H9 (cell line): ENCODE measurements at regions not wholly inside any gene's neighbourhood (a gene's known extent, or its start where the extent isn't known, plus 50 kb on each side); places are given as distances from the start of the nearest gene placed in this dataset.

Experiments used
- DNase-seq: peaks from one replicate; pipeline ENCODE4 v3.0.0-alpha.2; 2017
- H2AFZ ChIP-seq: one replicate; pipeline ENCODE4 v1.6.1; 2013; ENCODE audit warnings: mild to moderate bottlenecking, low read length, control low read depth, moderate library complexity
- H2AK5ac ChIP-seq: 2 replicates; pipeline ENCODE4 v1.6.1; 2013; ENCODE audit warnings: low read length, control low read depth, mixed read lengths; ENCODE audit not compliant: insufficient read length
- H2BK120ac ChIP-seq: one replicate; pipeline ENCODE4 v1.6.1; 2013; ENCODE audit warnings: low read depth, mild to moderate bottlenecking, low read length, control low read depth, inconsistent platforms; ENCODE audit not compliant: poor library complexity, severe bottlenecking
- H2BK12ac ChIP-seq: 2 replicates; pipeline ENCODE4 v1.6.1; 2013; ENCODE audit warnings: low read length, control low read depth, mixed read lengths, low read depth; ENCODE audit not compliant: insufficient read length
- H2BK15ac ChIP-seq: 2 replicates; pipeline ENCODE4 v1.6.1; 2013; ENCODE audit warnings: low read depth, low read length, control low read depth
- H2BK20ac ChIP-seq: one replicate; pipeline ENCODE4 v1.6.1; 2013; ENCODE audit warnings: low read depth, mild to moderate bottlenecking, low read length, control low read depth, inconsistent platforms; ENCODE audit not compliant: poor library complexity, severe bottlenecking
- H2BK5ac ChIP-seq: 2 replicates; pipeline ENCODE4 v1.6.1; 2013; ENCODE audit warnings: low read length, control low read depth, mixed read lengths; ENCODE audit not compliant: insufficient read length
- H3K14ac ChIP-seq: 2 replicates; pipeline ENCODE4 v1.6.1; 2013; ENCODE audit warnings: low read length, control low read depth; ENCODE audit not compliant: insufficient read depth
- H3K18ac ChIP-seq: 2 replicates; pipeline ENCODE4 v1.6.1; 2013; ENCODE audit warnings: low read depth, mild to moderate bottlenecking, mixed read lengths, low read length, control low read depth; ENCODE audit not compliant: insufficient read length
- H3K23ac ChIP-seq: 2 replicates; pipeline ENCODE4 v1.6.1; 2013; ENCODE audit warnings: low read length, control low read depth, mixed read lengths, low read depth; ENCODE audit not compliant: insufficient read length
- H3K23me2 ChIP-seq: 2 replicates; pipeline ENCODE4 v1.6.1; 2013; ENCODE audit warnings: low read depth, mild to moderate bottlenecking, mixed read lengths, low read length, control low read depth; ENCODE audit not compliant: insufficient read length, poor library complexity, severe bottlenecking
- H3K27ac ChIP-seq: 2 replicates; pipeline ENCODE4 v1.5.1; 2013; ENCODE audit warnings: low read length, control low read depth, mixed read lengths, low read depth; ENCODE audit not compliant: insufficient read length
- H3K27me3 ChIP-seq: 2 replicates; pipeline ENCODE4 v1.6.1; 2013; ENCODE audit warnings: low read length, control low read depth, inconsistent platforms; ENCODE audit not compliant: insufficient read depth
- H3K4ac ChIP-seq: 2 replicates; pipeline ENCODE4 v1.6.1; 2013; ENCODE audit warnings: low read depth, mild to moderate bottlenecking, control low read depth, inconsistent platforms, low read length, moderate library complexity
- H3K4me1 ChIP-seq: 2 replicates; pipeline ENCODE4 v1.6.1; 2013; ENCODE audit warnings: low read length, control low read depth, inconsistent platforms; ENCODE audit not compliant: insufficient read depth
- H3K4me2 ChIP-seq: 2 replicates; pipeline ENCODE4 v1.6.1; 2013; ENCODE audit warnings: low read length, control low read depth, mixed read lengths; ENCODE audit not compliant: insufficient read length, insufficient read depth
- H3K56ac ChIP-seq: 2 replicates; pipeline ENCODE4 v1.6.1; 2013; ENCODE audit warnings: low read depth, mild to moderate bottlenecking, mixed read lengths, low read length, control low read depth; ENCODE audit not compliant: insufficient read length
- H3K79me1 ChIP-seq: 2 replicates; pipeline ENCODE4 v1.6.1; 2013; ENCODE audit warnings: low read depth, mild to moderate bottlenecking, moderate library complexity, low read length, control low read depth, inconsistent platforms; ENCODE audit not compliant: insufficient read depth, poor library complexity, severe bottlenecking
- H3K79me2 ChIP-seq: 2 replicates; pipeline ENCODE4 v1.6.1; 2013; ENCODE audit warnings: low read length, control low read depth, inconsistent platforms; ENCODE audit not compliant: insufficient read depth
- H3K9ac ChIP-seq: 2 replicates; pipeline ENCODE4 v1.6.1; 2013; ENCODE audit warnings: low read length, control low read depth, mixed read lengths; ENCODE audit not compliant: insufficient read length; ENCODE audit errors: extremely low read depth
- H3K9me3 ChIP-seq: one replicate; pipeline ENCODE4 v1.6.1; 2013; ENCODE audit warnings: low read depth, low read length, inconsistent platforms; ENCODE audit not compliant: control insufficient read depth
- H3T11ph ChIP-seq: one replicate; pipeline ENCODE4 v1.6.1; 2013; ENCODE audit warnings: mild to moderate bottlenecking, low read length, control low read depth, inconsistent platforms
- H4K20me1 ChIP-seq: one replicate; pipeline ENCODE4 v1.6.1; 2013; ENCODE audit not compliant: control insufficient read depth, insufficient read length, insufficient read depth
- H4K5ac ChIP-seq: 2 replicates; pipeline ENCODE4 v1.6.1; 2013; ENCODE audit warnings: low read depth, mild to moderate bottlenecking, mixed read lengths, low read length, control low read depth; ENCODE audit not compliant: insufficient read length
- H4K8ac ChIP-seq: replicated peaks from 2 replicates; pipeline ENCODE4 v1.6.1; 2013; ENCODE audit warnings: low read length, control low read depth, mixed read lengths, low read depth; ENCODE audit not compliant: insufficient read length
- H4K91ac ChIP-seq: 2 replicates; pipeline ENCODE4 v1.6.1; 2013; ENCODE audit warnings: low read depth, mild to moderate bottlenecking, moderate library complexity, mixed read lengths, low read length, control low read depth; ENCODE audit not compliant: insufficient read length
- H3K27ac Mint-ChIP-seq, 3 experiments: 2 replicates in 2 of 3; 3 replicates in 1 of 3; pipeline ENCODE4 v1.8.0; 2020 to 2021; ENCODE audit warnings: mixed read lengths in 3 of 3, mild to moderate bottlenecking in 1 of 3, moderate library complexity in 1 of 3
- H3K27me3 Mint-ChIP-seq: 2 replicates; pipeline ENCODE4 v1.8.0; 2021; ENCODE audit warnings: low read depth, mild to moderate bottlenecking, moderate library complexity, mixed read lengths
- H3K36me3 Mint-ChIP-seq, 3 experiments: 2 replicates in 2 of 3; 3 replicates in 1 of 3; pipeline ENCODE4 v1.8.0; 2020 to 2021; ENCODE audit warnings: low read depth in 3 of 3, mixed read lengths in 3 of 3; ENCODE audit not compliant: insufficient read depth in 1 of 3
- H3K4me1 Mint-ChIP-seq, 2 experiments: 2 replicates each; pipeline ENCODE4 v1.8.0; 2020; ENCODE audit warnings: mixed read lengths in 2 of 2
- H3K4me3 Mint-ChIP-seq, 2 experiments: 2 replicates in 1 of 2; 3 replicates in 1 of 2; pipeline ENCODE4 v1.8.0; 2020 to 2021; ENCODE audit warnings: mild to moderate bottlenecking in 2 of 2, mixed read lengths in 2 of 2, moderate library complexity in 1 of 2
- H3K9me3 Mint-ChIP-seq, 2 experiments: 2 replicates in 1 of 2; 3 replicates in 1 of 2; pipeline ENCODE4 v1.8.0; 2020; ENCODE audit warnings: mild to moderate bottlenecking in 2 of 2, mixed read lengths in 2 of 2, moderate library complexity in 1 of 2
- CTCF ChIP-seq: fragments of 200-600 bp; sonication (generic); conservative IDR thresholded peaks from 3 replicates; pipeline ENCODE4 v1.8.0; 2021; ENCODE audit warnings: antibody characterized with exemption, mild to moderate bottlenecking

- H2AK5ac ChIP-seq, result no peak overlapping the region
These were observed 620.4 kb downstream of the STK39 start for GRCh38 chr2:167626961-167627360.

More at GRCh38 chr2:167626961-167627360, 620.4 kb downstream of the STK39 start:
- Histone ChIP-seq H3K4ac (no peak overlapping the region), H3T11ph (no peak overlapping the region), H4K20me1 (no peaks in the 10 kb centered on the region), H3K14ac (no peak overlapping the region), H3K18ac (no peak overlapping the region), H2BK120ac (no peak overlapping the region), H3K9me3 (no peaks in the 10 kb centered on the region), H3K4me2 (no peak overlapping the region), H3K27ac (no peak overlapping the region), H2AFZ (no peak overlapping the region), H4K91ac (no peak overlapping the region), H3K79me1 (no peaks in the 10 kb centered on the region), H2BK15ac (no peak overlapping the region), H3K56ac (no peak overlapping the region), H2BK12ac (no peak overlapping the region), H3K9ac (no peak overlapping the region), H3K4me1 (no peaks in the 10 kb centered on the region), H3K23ac (no peak overlapping the region), H2BK5ac (no peak overlapping the region), H3K23me2 (no peaks in the 10 kb centered on the region), H3K79me2 (no peaks in the 10 kb centered on the region), H3K27me3 (no peaks in the 10 kb centered on the region), H4K8ac (no peak overlapping the region), H4K5ac (no peak overlapping the region), H2BK20ac (no peak overlapping the region)
- no peak overlapping the region for H3K4me3 Mint-ChIP-seq
- H3K27ac Mint-ChIP-seq, result no peak overlapping the region
- no peaks in the 10 kb centered on the region; a peak in 2 of 5 replicates for H3K9me3 Mint-ChIP-seq
- no peak for DNase-seq
- TF ChIP-seq CTCF, result no peak
- no peaks in the 10 kb centered on the region; the same call in 1 of the 2 replicates for H3K27me3 Mint-ChIP-seq
- no peaks in the 10 kb centered on the region; a peak in 1 of 4 replicates for H3K4me1 Mint-ChIP-seq
- peaks cover 6 to 8% (median 7%) of the 10 kb centered on the region in 3 experiments for H3K36me3 Mint-ChIP-seq
